ENCODE measurements at regions not wholly inside any gene's neighbourhood (a gene's known extent, or its start where the extent isn't known, plus 50 kb on each side); places are given as distances from the start of the nearest gene placed in this dataset.

DNA sequence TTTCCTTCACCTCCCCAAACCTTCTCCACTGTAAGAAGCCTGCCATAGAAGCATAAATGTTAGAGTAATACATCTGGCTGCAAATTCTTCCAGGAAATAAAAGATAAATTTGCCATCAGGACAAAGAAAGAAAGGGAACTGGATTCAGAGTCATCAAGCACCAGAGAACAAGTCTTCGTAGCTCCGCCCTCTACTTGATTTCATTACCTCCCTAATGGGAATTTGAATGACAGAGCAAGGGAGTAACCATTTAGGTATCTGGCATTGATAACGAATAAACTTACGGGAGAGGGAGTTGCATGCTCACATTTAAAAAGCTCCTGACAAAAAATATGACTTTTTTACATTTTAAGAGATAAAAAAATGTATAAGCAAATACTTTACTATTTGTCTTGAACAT is 263.4 kb downstream of the NEBL start:
- DNase-seq (no peak), ATAC-seq (ENCODE audit: low read depth in 2 of 2) (no peak)
- Histone ChIP-seq H3K27me3 (ENCODE audit: control insufficient read depth, insufficient read depth, low read length) (no peaks in the 10 kb centered on the region), H3K4me3 (ENCODE audit: low read depth, low read length) (no peak overlapping the region), H3K36me3 (ENCODE audit: control insufficient read depth, insufficient read depth, low read length) (no peaks in the 10 kb centered on the region), H3K9me3 (ENCODE audit: control insufficient read depth in 2 of 2, low read length in 2 of 2) (peaks cover 0 to 2% of the 10 kb centered on the region in 2 experiments), H3K27ac (ENCODE audit: insufficient read depth, low read length, poor library complexity, severe bottlenecking) (no peak overlapping the region), H3K4me1 (ENCODE audit: control insufficient read depth, insufficient read depth, low read length, poor library complexity, severe bottlenecking) (no peaks in the 10 kb centered on the region)
- Mint-ChIP-seq H3K4me1 (no peaks in the 10 kb centered on the region), H3K9me3 (peaks cover 3 to 14% (median 11%) of the 10 kb centered on the region in 7 donors), H3K4me3 (no peak overlapping the region), H3K27me3 (no peaks in the 10 kb centered on the region), H3K27ac (no peak overlapping the region), H3K36me3 (no peaks in the 10 kb centered on the region)

- Histone ChIP-seq H3K4me3 (ENCODE audit: low read depth, low read length) (no peak overlapping the region), H3K27me3 (ENCODE audit: control insufficient read depth, insufficient read depth, low read length) (no peaks in the 10 kb centered on the region), H3K4me1 (ENCODE audit: control insufficient read depth, insufficient read depth, low read length, poor library complexity, severe bottlenecking) (no peaks in the 10 kb centered on the region), H3K27ac (ENCODE audit: insufficient read depth, low read length, poor library complexity, severe bottlenecking) (no peak overlapping the region), H3K36me3 (ENCODE audit: control insufficient read depth, insufficient read depth, low read length) (no peaks in the 10 kb centered on the region), H3K9me3 (ENCODE audit: control insufficient read depth in 2 of 2, low read length in 2 of 2) (peaks cover 0 to 2% of the 10 kb centered on the region in 2 experiments)
- no peak for ATAC-seq (ENCODE audit: low read depth in 2 of 2)
- no peak for DNase-seq
- Mint-ChIP-seq H3K9me3 (peaks cover 3 to 11% (median 8%) of the 10 kb centered on the region in 7 donors), H3K27ac (no peak overlapping the region), H3K36me3 (no peaks in the 10 kb centered on the region), H3K27me3 (no peaks in the 10 kb centered on the region), H3K4me1 (no peaks in the 10 kb centered on the region), H3K4me3 (no peak overlapping the region)
Observed at GRCh38 chr10:20632696-20633095, 264.4 kb downstream of the NEBL start.

DNA sequence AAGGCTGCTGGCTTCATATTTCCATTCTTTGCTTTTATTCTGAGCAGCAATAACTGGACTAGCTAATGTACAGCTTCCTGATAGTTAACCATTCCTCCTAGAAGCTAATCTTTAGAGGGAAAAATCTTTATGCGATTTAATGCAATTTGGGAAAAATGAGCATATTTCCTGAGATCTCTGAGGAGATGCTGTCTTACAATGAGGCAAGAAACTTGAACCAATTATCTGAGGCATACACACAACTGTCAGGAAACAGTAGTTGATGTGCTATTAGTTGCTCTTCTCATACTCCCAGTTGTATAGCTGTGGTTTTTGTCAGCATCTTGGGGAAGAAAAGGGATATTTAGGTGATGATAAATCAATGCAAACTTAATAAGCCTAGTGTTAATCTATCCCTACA is 265.9 kb downstream of the NEBL start:
- no peaks in the 10 kb centered on the region for H3K4me1 ChIP-seq (ENCODE audit: control insufficient read depth, insufficient read depth, low read length, poor library complexity, severe bottlenecking)
- no peaks in the 10 kb centered on the region for H3K36me3 Mint-ChIP-seq

DNA sequence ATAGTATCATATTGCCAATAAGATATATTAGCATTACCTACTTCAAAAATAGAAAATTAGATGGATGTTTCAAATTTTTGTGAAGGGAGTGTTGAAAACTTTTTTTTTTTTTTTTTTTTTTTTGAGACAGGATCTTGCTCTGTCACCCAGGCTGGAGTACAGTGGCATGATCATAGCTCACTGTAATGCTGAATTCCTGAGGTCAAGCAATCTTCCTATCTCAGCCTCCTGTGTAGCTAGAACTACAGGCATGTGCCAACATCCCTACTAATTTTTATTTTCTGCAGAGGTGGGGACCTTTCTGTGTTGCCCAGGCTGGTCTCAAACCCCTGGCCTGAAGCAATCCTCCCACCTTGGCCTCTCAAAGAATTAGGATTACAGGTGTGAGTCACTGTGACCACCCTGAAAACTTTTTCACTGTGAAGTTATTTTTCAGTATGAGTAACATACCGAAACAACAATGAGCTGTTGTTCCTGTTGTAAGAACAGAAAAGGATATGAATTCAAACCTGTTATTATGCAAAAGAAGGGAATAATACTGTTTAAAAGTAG is 266.9 kb downstream of the NEBL start:
- Histone ChIP-seq H3K9me3 (ENCODE audit: control insufficient read depth in 2 of 2, low read length in 2 of 2) (no peaks in the 10 kb centered on the region), H3K27ac (ENCODE audit: insufficient read depth, low read length, poor library complexity, severe bottlenecking) (no peak overlapping the region), H3K36me3 (ENCODE audit: control insufficient read depth, insufficient read depth, low read length) (no peaks in the 10 kb centered on the region), H3K4me3 (ENCODE audit: low read depth, low read length) (no peak overlapping the region), H3K4me1 (ENCODE audit: control insufficient read depth, insufficient read depth, low read length, poor library complexity, severe bottlenecking) (no peaks in the 10 kb centered on the region), H3K27me3 (ENCODE audit: control insufficient read depth, insufficient read depth, low read length) (no peaks in the 10 kb centered on the region)
- Mint-ChIP-seq H3K4me3 (no peak overlapping the region), H3K36me3 (no peaks in the 10 kb centered on the region), H3K27me3 (no peaks in the 10 kb centered on the region), H3K9me3 (peaks cover 0 to 8% (median 2%) of the 10 kb centered on the region in 7 donors), H3K4me1 (no peaks in the 10 kb centered on the region), H3K27ac (no peak overlapping the region)
- DNase-seq (no peak), ATAC-seq (ENCODE audit: low read depth in 2 of 2) (no peak)

More for the DNA sequence above, 265.9 kb downstream of the NEBL start:
- Mint-ChIP-seq H3K9me3 (peaks cover 0 to 8% (median 0%) of the 10 kb centered on the region in 7 donors), H3K27me3 (no peaks in the 10 kb centered on the region), H3K27ac (no peak overlapping the region), H3K4me3 (no peak overlapping the region), H3K4me1 (no peaks in the 10 kb centered on the region)
- ATAC-seq (ENCODE audit: low read depth in 2 of 2) (no peak), DNase-seq (no peak)
- H3K4me3 ChIP-seq (ENCODE audit: low read depth, low read length): no peak overlapping the region
- no peaks in the 10 kb centered on the region for H3K27me3 ChIP-seq (ENCODE audit: control insufficient read depth, insufficient read depth, low read length)
- no peaks in the 10 kb centered on the region for H3K36me3 ChIP-seq (ENCODE audit: control insufficient read depth, insufficient read depth, low read length)
- H3K9me3 ChIP-seq (ENCODE audit: control insufficient read depth in 2 of 2, low read length in 2 of 2): peaks cover 0 to 2% of the 10 kb centered on the region in 2 experiments
- H3K27ac ChIP-seq (ENCODE audit: insufficient read depth, low read length, poor library complexity, severe bottlenecking): no peak overlapping the region

GRCh38 chr10:20627946-20628507 is 269.1 kb downstream of the NEBL start:
- no peaks in the 10 kb centered on the region for H3K27me3 Mint-ChIP-seq
- H3K36me3 ChIP-seq (ENCODE audit: control insufficient read depth, insufficient read depth, low read length): no peaks in the 10 kb centered on the region
- H3K4me1 Mint-ChIP-seq: no peaks in the 10 kb centered on the region
- H3K4me3 Mint-ChIP-seq: no peak overlapping the region
- DNase-seq (no peak), ATAC-seq (ENCODE audit: low read depth in 2 of 2) (no peak)
- H3K9me3 Mint-ChIP-seq: peaks cover 0 to 4% (median 0%) of the 10 kb centered on the region in 7 donors
- H3K27ac ChIP-seq (ENCODE audit: insufficient read depth, low read length, poor library complexity, severe bottlenecking): no peak overlapping the region
- no peaks in the 10 kb centered on the region for H3K36me3 Mint-ChIP-seq
- no peak overlapping the region for H3K4me3 ChIP-seq (ENCODE audit: low read depth, low read length)
- no peaks in the 10 kb centered on the region for H3K27me3 ChIP-seq (ENCODE audit: control insufficient read depth, insufficient read depth, low read length)
- no peaks in the 10 kb centered on the region for H3K4me1 ChIP-seq (ENCODE audit: control insufficient read depth, insufficient read depth, low read length, poor library complexity, severe bottlenecking)
- H3K9me3 ChIP-seq (ENCODE audit: control insufficient read depth in 2 of 2, low read length in 2 of 2): no peaks in the 10 kb centered on the region
- no peak overlapping the region for H3K27ac Mint-ChIP-seq

- no peak overlapping the region for H3K27ac ChIP-seq (ENCODE audit: insufficient read depth, low read length, poor library complexity, severe bottlenecking)
- H3K4me1 ChIP-seq (ENCODE audit: control insufficient read depth, insufficient read depth, low read length, poor library complexity, severe bottlenecking): no peaks in the 10 kb centered on the region
- H3K9me3 ChIP-seq (ENCODE audit: control insufficient read depth in 2 of 2, low read length in 2 of 2): no peaks in the 10 kb centered on the region
- no peaks in the 10 kb centered on the region for H3K4me1 Mint-ChIP-seq
- no peak for DNase-seq
- no peak overlapping the region for H3K4me3 ChIP-seq (ENCODE audit: low read depth, low read length)
- ATAC-seq (ENCODE audit: low read depth in 2 of 2): no peak
- no peak overlapping the region for H3K27ac Mint-ChIP-seq
- no peaks in the 10 kb centered on the region for H3K36me3 ChIP-seq (ENCODE audit: control insufficient read depth, insufficient read depth, low read length)
- H3K9me3 Mint-ChIP-seq: peaks cover 0 to 6% (median 0%) of the 10 kb centered on the region in 7 donors
- no peaks in the 10 kb centered on the region for H3K27me3 Mint-ChIP-seq
- no peaks in the 10 kb centered on the region for H3K27me3 ChIP-seq (ENCODE audit: control insufficient read depth, insufficient read depth, low read length)
- H3K4me3 Mint-ChIP-seq: no peak overlapping the region
- no peaks in the 10 kb centered on the region for H3K36me3 Mint-ChIP-seq
Observed at GRCh38 chr10:20627087-20627486, 270.0 kb downstream of the NEBL start.

- Histone ChIP-seq H3K36me3 (ENCODE audit: control insufficient read depth, insufficient read depth, low read length) (no peaks in the 10 kb centered on the region), H3K4me3 (ENCODE audit: low read depth, low read length) (no peak overlapping the region), H3K9me3 (ENCODE audit: control insufficient read depth in 2 of 2, low read length in 2 of 2) (no peaks in the 10 kb centered on the region), H3K27ac (ENCODE audit: insufficient read depth, low read length, poor library complexity, severe bottlenecking) (no peak overlapping the region), H3K4me1 (ENCODE audit: control insufficient read depth, insufficient read depth, low read length, poor library complexity, severe bottlenecking) (no peaks in the 10 kb centered on the region), H3K27me3 (ENCODE audit: control insufficient read depth, insufficient read depth, low read length) (no peaks in the 10 kb centered on the region)
- Mint-ChIP-seq H3K36me3 (no peaks in the 10 kb centered on the region), H3K9me3 (peaks cover 0 to 6% (median 0%) of the 10 kb centered on the region in 7 donors), H3K4me3 (no peak overlapping the region), H3K27ac (no peak overlapping the region), H3K4me1 (no peaks in the 10 kb centered on the region), H3K27me3 (no peaks in the 10 kb centered on the region)
- no peak for ATAC-seq (ENCODE audit: low read depth in 2 of 2)
- DNase-seq: no peak
Observed at GRCh38 chr10:20625868-20626267, 271.2 kb downstream of the NEBL start.

DNA sequence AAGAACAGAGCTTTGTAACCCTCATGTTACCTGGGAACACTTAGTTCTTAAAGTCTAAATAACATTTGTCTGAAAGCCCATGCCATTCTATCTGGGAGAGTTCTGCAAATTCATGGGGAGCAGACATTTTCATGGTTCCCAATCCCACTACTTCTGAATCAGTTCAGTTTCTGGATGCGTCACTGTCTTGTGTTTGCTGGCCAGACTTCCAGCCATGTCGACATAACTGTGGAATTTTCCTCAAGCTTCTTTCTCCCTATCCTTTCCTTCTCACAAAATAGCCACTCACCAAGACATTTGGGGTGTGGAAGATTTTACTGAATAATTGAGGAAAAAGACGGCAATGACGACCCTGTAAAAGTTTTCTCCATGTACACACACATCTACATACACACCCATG is 272.5 kb downstream of the NEBL start:
- no peak overlapping the region for H3K4me3 ChIP-seq (ENCODE audit: low read depth, low read length)
- no peaks in the 10 kb centered on the region for H3K36me3 ChIP-seq (ENCODE audit: control insufficient read depth, insufficient read depth, low read length)
- Mint-ChIP-seq H3K36me3 (no peaks in the 10 kb centered on the region), H3K27me3 (no peaks in the 10 kb centered on the region), H3K9me3 (peaks cover 0 to 6% (median 0%) of the 10 kb centered on the region in 7 donors), H3K27ac (no peak overlapping the region), H3K4me1 (no peaks in the 10 kb centered on the region), H3K4me3 (no peak overlapping the region)
- H3K27ac ChIP-seq (ENCODE audit: insufficient read depth, low read length, poor library complexity, severe bottlenecking): no peak overlapping the region
- no peaks in the 10 kb centered on the region for H3K9me3 ChIP-seq (ENCODE audit: control insufficient read depth in 2 of 2, low read length in 2 of 2)
- DNase-seq: no peak
- no peak for ATAC-seq (ENCODE audit: low read depth in 2 of 2)
- H3K4me1 ChIP-seq (ENCODE audit: control insufficient read depth, insufficient read depth, low read length, poor library complexity, severe bottlenecking): no peaks in the 10 kb centered on the region
- H3K27me3 ChIP-seq (ENCODE audit: control insufficient read depth, insufficient read depth, low read length): no peaks in the 10 kb centered on the region

Measured in CD4-positive, CD25-positive, alpha-beta regulatory T cell (primary cell).